HG03159 (cell line): ENCODE measurements at regions not wholly inside any gene's neighbourhood (a gene's known extent, or its start where the extent isn't known, plus 50 kb on each side); places are given as distances from the start of the nearest gene placed in this dataset.
A peak's percentile ranks its signal among the peaks of the same experiment; 100 is the strongest.
"Not testable (repeated sequence)": the region's sequence is repeated elsewhere in the genome, so short reads cannot be mapped to it uniquely, and the experiment has no call there.

Experiments
- ATAC-seq: cut with Tn5 transposase; IDR thresholded peaks from one replicate; pipeline ENCODE4 v1.9.1; 2021; ENCODE audit warnings: mild to moderate bottlenecking, moderate library complexity; ENCODE audit not compliant: unreplicated experiment

DNA sequence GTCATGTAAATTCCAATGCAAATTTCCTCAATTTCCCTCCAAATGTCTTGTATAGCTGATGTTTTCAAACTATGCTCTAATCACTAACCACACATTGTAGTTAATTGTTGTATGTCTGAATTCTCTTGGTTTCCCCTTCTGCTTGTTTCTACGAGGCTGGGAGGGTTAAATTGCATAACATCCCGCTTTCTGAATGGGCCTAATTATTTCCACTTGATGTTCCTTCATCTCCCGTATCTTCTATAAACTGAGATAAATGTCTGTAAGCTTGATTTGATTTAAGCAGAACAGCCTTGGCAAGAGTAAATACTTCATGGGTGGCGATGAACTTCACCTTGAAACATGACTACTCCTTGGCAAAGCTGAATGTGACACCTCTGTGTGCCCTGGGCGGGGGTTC, 72.2 kb downstream of the SERINC2 start:
- no peak for ATAC-seq

DNA sequence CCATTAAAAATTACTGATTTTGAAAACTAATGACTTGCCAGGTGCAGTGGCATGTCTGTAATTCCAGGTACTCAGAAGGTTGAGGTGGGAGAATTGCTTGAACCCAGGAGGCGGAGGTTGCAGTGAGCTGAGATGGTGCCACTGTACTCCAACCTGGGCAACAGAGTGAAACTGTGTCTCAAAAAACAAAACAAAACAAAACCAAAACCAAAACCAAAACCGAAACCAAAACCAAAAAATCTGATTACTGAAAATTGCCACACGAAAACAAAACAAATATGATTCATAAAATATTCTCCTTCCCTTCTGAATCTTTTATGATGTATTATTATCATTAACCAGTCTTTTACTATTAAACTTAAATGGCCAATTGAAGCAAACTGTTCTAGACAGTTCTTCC, 74.1 kb downstream of the SERINC2 start:
- no peak for ATAC-seq

DNA sequence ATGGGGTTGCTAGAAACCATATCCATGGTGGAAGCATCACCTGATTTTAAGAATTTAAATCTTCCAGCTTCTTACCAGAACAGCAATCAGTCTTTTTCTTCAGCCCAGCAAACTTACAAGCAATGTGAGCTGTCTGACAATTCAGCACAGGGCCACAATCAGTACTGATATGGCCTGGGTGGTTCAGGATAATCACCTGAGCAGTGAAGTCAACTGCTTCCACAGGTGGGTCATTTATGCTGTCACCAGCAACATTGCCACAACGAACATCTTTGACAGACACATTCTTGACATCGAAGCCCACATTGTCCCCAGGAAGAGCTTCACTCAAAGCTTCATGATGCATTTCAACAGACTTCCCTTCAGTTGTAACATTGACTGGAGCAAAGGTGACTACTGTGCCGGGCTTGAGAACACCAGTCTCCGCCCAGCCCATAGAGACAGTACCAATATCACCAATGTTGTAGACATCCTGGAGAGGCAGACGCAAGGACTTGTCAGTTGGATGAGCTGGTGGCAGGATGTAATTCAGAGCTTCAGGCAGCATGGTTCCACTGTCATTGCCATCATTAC, 74.8 kb downstream of the SERINC2 start:
- ATAC-seq: no peak

DNA sequence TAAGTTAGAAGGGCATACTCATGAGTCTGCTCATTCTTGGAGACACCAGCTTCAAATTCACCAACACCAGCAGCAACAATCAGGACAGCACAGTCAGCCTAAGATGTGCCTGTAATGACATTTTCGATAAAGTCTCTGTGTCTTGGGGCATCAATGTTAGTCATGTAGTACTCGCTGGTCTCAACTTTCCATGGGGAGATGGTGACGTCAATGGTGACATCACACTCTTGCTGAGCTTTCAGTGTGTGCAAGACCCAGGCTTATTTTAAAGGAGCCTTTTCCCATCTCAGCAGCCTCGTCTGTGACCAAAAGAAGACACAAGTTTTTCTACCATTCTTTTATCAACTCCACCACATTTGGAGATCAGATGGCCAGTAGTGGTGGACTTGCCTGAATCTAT, 75.5 kb downstream of the SERINC2 start:
- ATAC-seq: no peak

DNA sequence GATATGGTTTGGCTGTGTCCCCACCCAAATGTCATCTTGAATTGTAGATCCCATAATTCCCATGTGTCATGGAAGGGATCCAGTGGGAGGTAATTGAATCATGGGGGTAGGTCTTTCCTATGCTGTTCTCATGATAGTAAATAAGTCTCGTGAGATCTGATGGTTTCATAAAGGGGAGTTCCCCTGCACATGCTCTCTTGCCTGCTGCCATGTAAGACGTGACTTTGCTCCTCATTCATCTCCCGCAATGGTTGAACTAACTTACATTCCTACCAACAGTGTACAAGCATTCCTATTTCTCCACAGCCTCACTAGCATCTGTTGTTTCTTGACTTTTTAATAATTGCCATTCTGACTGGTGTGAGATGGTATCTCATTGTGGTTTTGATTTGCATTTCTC, 76.6 kb downstream of the SERINC2 start:
- not testable (repeated sequence) for ATAC-seq

DNA sequence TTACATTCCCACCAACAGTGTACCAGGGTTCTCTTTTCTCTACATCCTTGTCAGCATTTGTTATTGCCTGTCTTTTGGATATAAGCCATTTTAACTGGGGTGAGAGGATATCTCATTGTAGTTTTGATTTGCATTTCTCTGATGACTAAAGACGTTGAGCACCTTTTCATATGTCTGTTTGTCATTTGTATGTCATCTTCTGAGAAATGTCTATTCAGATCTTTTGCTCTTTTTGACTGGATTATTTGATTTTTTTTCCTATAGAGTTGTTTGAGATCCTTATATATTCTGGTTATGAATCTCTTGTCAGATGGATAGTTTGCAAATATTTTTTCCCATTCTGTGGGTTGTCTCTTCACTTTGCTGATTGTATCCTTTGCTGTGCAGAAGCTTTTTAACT, 77.6 kb downstream of the SERINC2 start:
- not testable (repeated sequence) for ATAC-seq

DNA sequence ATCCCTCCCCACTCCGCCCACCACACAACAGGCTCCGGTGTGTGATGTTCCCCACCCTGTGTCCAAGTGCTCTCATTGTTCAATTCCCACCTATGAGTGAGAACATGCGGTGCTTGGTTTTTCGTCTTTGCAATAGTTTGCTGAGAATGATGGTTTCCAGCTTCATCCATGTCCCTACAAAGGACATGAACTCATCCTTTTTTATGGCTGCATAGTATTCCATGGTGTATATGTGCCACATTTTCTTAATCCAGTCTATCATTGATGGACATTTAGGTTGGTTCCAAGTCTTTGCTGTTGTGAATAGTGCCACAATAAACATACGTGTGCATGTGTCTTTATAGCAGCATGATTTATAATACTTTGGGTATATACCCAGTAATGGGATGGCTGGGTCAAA, 81.0 kb upstream of the TINAGL1 start:
- ATAC-seq: not testable (repeated sequence)

DNA sequence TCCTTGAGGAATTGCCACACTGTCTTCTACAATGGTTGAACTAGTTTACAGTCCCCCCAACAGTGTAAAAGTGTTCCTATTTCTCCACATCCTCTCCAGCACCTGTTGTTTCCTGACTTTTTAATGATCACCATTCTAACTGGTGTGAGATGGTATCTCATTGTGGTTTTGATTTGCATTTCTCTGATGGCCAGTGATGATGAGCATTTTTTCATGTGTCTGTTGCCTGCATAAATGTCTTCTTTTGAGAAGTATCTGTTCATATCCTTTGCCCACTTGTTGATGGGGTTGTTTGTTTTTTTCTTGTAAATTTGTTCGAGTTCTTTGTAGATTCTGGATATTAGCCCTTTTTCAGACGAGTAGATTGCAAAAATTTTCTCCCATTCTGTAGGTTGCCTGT, 80.5 kb upstream of the TINAGL1 start:
- ATAC-seq: not testable (repeated sequence)

DNA sequence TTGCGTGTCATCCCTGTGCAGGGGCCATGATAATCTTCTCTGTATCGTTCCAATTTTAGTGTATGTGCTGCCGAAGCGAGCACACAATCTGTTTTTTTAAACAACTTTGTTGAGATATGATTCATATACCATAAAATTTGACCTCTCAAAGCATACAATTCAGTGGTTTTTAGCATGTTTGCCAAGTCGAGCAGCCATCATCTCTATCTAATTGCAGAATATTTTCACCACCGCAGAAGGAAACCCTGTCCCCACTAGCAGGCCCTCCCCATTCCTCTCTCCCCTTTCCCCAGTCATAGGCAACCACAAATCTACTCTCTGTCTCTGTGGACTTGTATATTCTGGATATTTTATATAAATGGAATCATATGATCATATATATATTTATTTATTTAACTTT, 78.7 kb upstream of the TINAGL1 start:
- ATAC-seq: no peak

DNA sequence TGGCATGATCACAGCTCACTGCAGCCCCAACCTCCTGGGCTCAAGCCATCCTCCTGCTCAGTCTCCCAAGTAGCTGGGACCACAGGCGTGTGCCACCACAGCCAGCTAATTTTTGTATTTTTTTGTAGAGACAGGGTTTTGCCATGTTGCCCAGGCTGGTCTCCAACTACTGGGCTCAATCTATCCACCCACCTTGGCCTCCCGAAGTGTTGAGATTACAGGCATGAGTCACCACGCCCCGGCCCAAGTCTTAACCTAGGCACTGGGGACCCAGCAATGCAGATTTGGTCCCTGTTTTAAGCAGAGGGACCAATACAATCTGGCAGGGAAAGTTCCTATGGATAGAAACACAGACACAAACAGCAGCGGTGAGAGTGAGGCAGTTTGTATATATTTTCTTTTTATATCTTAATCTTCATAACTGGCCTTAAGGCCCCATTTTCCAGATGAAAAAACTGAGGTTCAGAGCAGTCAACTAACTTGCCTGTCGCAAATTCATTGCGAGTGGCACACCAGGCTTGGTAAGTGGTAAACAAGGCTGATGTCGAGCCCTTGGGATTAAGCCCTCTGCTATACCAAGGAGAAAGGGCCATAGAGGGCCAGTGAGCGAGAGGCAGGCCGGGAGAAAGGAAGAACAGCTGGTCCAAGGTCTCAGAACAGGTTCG, 77.8 kb upstream of the TINAGL1 start:
- ATAC-seq: no peak

DNA sequence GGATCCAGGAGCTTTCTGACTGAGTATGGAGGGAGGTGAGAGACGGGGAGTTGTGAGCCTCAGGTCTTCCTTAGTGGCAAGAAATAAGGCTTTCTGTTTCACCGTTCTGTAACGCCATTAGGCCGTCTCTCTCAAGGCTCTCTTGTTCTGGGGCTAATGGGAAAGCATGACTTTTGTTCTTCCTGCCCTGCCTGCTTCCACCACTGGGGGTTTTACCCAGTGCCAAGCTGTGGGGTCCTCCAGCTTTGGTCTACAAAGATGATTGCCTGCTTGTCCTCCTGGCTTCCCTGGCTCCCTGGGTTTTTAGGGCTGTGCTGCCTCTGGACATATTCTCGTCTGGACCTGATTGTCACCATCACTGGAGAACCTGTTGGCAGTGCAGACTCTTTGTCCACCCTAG, 74.8 kb upstream of the TINAGL1 start:
- no peak for ATAC-seq

DNA sequence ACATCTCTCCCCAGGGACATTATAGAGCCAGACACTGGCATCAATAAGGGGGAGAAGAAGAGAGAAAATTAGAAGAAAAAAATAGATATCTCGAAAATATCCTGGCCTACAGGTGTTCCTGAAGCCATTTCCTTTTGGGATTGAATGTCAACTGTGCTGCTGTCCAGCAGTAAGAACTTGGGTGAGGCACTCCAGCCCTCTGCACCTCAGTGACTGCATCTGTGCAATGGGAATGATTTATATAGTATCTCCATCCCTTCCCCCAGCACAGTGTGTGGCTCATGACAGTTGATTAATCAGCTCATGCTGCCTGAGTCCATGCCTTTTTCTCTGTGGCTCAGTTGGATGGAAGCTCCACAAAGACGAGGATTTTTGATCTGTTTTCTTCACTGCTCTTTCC, 74.1 kb upstream of the TINAGL1 start:
- no peak for ATAC-seq

DNA sequence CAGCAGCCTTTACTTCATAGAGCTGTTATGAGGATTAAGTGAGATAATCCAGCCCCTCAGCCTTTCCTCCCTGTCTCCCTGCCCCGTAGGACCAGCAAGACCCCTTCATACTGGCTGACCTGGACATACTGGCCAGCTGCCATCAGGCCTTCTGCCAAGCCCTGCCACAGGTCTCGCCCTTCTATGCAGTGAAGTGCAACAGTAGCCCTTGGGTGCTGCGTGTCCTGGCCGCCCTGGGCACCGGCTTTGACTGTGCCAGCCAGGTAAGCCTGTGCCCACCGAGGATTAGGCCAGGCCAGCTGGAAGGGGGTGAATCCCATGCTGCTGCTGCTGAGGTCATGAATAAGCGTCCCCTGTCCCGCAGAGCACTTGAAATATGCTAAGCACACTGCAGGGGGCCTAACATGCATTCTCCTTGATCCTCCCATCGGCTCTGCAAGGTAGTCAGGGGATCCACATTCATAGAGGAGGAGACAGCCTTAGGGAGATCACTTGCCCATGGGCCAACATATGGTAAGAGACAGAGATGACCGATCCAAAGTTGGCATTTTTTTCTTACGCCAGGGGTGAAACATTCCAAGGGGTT, 73.3 kb upstream of the TINAGL1 start:
- ATAC-seq: no peak

DNA sequence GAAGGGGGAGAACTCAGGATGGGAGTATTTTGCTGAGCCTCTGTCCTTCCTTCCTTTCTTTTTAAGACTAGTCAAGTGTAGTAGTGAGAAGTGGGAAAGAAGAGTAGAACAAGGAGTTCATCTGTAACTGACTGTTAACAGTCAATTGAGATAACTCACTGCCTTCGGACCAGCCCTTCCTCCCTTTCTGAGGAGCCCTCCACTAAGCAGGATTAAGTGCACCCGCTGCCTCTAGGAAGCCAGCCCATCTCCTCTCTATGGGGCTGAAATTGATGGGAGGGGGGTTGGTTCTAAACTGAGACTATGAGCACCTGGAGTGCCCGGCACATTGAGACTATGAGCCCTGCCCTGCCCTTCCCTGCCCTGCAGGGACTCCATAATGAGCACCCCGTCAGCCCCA, 72.7 kb upstream of the TINAGL1 start:
- ATAC-seq: no peak

DNA sequence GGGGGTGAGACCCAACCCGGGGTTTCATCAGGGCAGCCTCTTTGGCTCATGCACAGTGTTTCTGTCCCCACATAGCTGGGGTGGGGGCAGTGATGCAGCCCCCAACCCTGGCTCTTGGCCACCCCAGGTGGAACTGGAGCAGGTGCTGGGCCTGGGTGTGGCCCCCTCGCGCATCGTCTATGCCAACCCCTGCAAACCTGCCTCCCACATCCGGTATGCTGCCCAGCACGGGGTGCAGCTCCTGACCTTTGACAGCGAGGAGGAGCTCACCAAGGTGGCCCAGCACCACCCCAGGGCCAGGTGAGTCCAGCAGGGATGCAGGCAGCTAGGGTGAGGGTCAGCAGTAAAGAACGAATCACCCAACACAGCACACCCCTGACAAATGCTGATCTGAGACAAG, 72.3 kb upstream of the TINAGL1 start:
- ATAC-seq: no peak

DNA sequence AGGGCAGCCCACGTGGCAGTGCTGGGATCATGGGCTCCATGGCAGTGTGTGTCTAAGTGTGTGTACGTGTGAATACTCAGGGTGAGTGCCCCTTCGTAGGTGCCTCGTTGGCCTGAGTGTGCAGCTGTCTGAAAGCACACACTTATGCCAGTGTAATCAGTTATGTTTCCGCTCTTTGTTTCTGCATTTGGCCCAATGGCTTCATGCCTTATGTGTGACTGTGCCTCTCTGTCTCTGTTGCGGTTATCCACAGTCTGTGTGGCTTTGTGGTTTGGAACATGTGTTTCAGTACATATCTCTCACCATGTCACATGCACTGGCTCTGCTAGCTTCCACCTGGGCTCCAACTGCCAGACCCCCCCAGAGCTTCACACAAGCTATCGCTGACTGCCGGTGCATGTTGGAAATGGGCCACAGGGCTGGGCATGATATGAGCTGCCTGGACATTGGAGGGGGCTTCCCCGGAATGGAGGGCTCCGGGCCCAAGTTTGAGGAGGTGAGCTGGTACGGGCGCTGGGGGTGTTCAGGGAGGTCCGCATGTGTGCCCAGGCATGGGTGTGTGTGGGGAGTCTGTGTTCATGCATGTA, 70.3 kb upstream of the TINAGL1 start:
- ATAC-seq: peak; percentile 51

DNA sequence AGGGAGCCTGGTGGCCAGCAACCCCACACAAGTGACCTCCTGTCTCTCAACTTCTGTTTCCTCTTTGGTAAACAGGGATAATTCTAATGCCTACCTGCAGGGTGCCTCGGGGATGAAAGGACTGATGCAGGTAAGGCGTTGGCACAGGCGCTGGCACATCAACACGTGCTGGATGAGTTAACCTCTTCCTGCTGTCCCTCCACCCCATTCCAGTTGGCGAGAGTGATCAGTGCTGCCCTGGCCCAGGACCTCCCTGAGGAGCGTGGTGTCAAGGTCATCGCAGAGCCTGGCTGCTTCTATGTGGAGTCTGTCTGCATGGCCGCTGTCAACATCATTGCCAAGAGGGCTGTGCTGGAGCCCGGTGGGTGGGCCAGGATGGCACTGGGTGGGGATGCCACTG, 69.1 kb upstream of the TINAGL1 start:
- ATAC-seq: no peak

DNA sequence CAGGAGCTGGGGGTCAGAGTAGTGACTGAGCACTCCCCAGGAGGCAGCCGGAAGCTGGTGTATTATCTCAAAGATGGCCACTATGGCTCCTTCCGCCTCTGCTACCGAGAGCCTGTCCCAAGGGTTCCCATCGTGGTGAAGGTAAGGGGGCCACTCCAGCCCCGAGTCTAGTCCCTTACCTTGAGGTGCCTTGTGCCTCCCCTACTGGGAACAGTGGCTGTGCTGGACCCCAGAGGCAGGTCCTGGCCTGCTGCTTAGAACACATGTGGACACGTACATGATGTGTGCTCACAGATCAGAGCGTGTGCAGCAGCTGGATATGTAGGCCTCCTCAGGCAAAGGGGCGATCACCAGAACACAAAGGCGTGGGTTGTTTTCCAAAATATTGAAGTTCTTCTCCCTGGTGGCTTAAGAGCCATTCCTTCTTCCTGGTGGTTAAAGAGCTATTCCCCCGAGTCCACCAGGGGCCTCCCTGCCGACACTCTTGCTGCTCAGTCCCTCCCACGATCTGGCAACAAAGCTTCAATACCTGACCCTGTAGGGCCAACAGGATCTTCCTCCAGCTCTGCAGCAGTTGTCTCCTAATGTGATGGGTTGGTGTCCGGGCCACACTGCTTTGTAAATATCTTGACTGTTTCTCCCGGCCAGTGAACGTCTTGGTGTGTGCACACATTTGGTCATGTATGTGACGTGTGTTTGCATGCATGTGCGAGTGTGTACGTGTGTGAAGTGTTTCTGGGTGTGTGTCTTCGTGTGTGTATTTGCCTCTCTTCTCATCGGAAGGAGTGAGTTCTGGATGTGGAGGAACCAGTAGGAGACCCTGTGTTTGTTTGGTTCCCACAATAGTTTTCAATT, 68.4 kb upstream of the TINAGL1 start:
- no peak for ATAC-seq

DNA sequence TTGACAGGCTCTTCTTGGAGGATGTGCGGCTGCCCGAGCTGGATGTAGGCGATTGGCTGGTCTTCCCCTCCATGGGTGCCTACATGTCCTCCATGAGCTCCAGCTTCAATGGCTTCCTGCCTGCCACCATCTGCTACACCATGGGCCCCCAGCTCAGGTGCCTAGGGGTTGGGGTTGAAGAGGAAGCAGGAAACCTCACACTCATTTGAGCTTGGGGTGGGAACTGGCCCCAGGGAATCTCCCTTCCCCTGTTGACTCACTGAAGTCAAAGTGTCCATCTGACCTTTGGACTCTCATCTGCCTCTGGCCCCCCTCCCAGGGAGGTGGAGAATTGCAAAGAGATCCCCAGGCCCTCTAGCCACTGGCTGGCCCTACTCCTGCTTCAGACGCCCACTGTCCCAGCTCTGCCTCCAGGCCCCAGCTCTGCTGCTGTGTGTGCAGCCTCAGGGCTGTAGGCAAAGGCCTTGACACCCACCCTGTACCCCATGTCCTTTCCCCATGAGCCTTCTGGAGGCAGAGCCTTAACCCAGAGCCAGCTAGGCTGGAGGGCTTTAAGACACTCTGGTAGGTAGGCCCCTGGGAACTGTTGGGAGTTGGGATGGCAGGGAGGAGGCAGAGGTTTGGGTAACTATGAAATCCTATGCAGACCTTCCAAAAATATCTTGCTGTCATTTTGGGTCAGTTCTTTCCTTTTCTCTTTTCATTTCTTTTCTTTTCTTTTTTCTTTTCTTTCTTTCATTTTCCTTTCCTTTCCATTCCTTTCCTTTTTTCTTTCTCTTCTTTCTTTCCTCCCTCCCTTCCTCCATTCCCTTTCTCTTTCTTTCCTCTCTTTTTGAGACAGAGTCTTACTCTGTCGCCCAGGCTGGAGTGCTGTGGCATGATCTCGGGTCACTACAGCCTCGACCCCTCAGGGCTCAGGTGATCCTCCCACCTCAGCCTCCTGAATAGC, 66.9 kb upstream of the TINAGL1 start:
- no peak for ATAC-seq

DNA sequence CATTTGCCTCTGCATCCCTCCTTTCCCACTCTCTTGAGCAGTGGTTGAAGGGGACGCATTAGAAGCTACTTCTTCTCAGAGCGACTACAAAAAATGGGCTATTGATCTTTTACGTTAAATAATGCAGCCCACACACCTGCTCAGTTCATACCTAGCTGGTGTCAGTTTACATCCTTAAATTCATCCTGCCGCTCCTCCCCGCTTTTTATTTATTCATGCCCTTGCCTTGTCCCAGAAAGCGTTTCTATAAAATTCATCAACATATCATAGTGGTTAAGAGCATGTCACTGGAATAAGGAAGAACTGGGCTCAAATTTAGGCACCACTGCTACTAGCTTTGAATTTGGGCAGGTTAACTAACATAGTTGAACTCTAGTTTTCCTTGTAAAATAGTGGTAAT, 66.0 kb upstream of the TINAGL1 start:
- ATAC-seq: no peak
